CD1c-positive myeloid dendritic cell (primary cell): ENCODE measurements at regions not wholly inside any gene's neighbourhood (a gene's known extent, or its start where the extent isn't known, plus 50 kb on each side); places are given as distances from the start of the nearest gene placed in this dataset.

Source experiments
- DNase-seq: peaks from one replicate; pipeline ENCODE4 v3.0.0-alpha.2; 2016; ENCODE audit errors: extremely low spot score

DNA sequence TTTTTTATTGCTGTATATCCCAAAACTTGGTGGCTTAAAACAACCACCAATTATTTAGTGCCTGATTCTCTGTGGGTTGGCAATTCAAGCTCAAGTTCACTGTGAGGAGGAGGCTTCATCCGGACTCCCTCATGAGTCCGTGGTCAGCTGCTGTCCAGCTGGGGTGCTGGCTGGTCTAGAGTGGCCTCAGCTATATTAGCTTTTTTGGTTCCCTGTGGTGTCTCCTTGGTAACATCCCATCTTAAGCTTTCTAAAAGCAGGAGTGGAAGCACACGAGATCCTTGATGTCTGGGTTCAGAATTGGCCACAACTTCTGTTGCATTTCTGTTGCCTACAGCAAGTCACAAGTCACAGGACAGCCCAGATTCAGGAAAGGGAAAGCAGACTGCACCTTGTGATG, 536.5 kb upstream of the FZD8 start:
- DNase-seq = no peak

DNA sequence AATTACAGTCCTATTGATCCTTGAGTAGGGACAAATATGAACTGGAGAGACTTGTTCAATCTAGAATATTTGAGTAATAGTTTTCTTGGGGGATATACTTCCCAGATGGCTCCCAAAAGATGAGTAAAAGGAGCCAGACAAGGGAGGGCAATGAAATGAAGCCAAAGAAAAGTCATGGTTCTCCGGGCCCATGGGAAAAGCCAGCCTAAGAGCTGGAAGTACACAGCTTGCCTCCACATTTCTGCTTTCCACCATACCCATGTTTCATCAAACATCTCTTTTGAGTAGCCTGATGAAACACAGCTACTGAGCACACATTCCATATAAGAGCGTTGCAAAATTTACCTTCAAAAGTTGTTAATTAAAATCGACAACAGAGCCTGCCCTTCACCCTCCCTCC, 535.0 kb upstream of the FZD8 start:
- no peak for DNase-seq

DNA sequence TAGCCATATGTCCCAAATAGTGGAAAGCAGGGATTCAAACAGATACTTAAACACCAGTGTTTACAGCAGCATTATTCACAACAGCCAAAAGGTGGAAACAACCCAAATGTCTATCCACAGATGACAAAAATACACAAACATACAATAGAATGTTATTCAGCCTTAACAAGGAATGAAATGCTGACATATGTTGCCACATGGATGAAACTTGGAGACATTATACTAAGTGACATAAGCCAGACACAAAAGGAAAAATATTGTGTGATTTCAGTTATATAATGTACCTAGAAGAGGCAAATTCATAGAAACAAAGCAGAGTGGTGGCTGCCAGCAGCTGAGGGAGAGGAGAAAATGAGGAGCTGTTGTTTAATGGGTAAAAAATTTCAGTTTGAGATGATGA, 533.9 kb upstream of the FZD8 start:
- no peak for DNase-seq

DNA sequence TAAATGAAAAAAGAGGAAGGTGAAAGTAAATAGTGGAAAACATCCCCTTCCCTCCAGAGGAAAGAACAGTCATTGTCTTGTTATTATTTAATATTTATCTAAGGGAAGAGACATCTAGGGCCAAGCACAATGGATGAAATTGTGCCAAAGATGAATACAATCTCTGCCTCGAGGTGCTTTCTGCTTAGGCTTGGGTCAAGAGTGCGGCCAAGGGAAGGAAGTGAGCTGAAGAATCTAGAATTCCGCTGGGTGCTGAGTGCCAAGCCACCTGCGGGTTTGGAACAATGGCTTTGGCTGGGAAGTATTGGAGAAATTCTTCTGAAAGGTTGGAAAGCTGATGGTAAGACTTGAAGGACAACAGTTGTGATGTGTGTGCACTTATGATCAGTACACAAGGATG, 531.3 kb upstream of the FZD8 start:
- DNase-seq = no peak

DNA sequence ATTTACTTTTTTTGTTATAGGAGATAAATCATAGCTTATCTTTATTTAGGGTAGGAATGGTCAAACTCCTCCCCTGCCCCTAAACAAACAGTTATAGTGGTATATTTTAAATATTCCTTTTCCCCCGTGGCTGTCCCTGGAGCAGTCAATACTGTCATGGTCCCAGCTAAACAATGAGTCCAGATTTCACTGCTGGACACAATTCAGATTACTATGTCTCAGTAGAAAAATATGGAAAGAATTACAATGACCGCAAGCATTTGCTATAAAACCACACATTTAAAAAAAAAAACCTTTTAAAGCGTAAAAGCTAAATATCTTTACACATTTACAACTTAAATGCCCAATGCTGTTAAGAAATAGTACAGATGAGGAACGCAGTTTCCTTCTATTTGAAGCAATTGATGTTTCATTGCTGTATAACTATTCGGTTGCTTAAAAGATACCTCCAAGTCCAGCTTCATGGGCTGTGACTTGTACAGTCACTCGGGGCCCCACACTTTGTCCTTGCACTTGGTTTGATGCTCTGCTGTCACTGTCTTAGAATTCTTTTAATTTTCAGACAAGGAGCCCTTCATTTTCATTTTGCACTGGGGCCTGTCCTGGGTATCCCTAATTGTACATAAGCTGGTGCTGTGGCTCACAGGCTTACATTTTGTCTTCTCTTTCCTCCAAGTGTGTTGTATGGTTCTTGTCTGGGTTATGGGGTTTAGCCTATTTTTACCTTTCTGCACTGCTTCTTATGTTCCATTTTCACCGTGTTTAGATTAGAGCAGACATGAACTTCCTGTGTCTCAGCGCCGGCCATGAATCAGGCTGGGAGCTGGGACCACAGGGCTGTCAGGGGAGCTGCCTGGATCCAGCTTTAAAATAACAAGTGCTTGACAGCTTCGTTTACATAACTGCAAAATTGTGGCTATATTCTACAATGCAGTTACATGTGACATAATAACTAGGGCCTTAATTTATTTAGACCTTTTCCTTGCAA, 530.2 kb upstream of the FZD8 start:
- DNase-seq = no peak

DNA sequence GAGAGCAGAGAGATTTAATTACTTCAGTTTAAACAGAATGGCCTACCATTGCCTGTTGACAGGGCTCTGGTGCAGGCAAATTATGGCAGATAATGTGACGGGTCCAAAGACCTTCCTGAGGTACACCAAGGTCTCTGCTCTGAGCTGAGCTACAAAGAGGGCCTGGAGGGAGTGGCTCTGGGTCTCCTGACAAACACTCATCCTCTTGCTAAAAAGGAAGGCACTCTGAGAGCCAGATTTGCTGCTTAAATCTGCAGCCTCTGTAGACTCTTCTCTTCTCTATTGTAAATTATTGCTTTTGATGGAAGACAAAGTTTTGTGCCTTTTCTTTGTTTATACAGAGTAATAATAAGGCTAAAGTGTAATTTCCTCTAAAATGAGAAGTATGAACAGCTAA, 529.5 kb upstream of the FZD8 start:
- no peak for DNase-seq

DNA sequence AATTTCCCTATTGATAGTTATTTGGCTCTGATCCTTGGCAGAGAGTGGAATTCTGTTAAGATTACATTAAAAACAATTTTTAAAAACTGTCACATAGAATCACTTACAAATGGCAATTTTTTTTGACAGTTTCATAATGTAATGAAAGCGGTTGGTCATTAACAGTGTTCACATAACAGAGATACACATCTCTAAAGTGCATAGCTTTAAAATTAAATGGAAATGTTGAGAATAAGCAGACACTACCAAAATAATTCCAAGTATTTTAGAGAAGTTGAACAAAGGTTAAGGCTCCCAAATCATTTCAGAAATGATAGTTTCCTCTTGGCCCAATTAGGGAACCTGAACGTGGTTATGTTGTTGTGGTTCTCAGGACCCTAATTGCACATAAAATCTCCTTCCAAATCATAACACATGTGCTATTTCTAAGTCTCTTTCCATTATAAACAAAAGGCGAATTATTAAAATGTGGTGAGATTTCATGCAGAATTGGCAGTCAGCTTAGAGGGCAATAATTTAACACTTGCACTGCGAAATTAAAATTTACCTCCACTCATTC, 528.9 kb upstream of the FZD8 start:
- no peak for DNase-seq

DNA sequence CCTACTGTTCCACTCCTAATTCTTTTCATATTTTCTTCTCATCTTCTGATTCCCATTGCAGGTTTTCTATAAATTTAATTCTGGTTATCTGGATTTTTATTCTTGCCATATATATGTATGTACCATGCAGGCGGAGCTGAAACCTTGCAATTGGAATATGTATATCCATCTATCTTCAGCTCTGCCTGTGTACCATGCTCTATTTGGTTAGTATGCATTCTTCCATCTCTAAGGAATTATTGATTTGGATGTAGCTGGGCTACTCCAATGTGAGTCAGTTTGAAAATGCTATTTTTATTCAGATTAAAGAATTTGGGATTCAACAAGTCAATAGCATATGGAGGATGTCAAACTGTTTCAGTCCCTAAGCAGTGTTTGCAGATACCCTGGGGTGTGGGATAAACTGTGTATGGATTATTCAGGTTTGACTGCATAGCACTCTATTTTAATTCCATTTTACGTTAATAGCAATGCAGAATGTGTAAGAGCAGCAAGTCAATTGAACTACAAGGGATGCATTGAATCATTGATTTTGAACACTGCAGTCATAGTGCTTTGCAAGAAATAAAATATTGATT, 528.1 kb upstream of the FZD8 start:
- no peak for DNase-seq

DNA sequence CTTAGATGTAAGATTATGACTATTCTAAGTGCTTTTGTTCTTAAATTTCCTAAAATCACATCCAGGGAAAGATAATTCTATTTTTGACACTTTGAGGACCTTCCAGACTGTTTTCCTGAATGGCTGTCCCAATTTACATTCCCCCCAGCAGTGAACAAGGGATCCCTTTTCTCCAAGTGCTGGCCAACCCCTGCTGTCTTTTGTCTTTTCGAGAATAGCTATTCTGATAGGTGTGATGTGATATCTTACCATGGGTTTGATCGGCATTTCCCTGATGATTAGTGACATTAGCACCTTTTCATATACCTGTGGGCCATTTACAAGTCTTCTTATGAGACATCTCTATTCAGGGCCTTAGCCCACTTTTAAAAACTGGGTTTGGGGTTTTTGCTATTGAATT, 526.7 kb upstream of the FZD8 start:
- no peak for DNase-seq

DNA sequence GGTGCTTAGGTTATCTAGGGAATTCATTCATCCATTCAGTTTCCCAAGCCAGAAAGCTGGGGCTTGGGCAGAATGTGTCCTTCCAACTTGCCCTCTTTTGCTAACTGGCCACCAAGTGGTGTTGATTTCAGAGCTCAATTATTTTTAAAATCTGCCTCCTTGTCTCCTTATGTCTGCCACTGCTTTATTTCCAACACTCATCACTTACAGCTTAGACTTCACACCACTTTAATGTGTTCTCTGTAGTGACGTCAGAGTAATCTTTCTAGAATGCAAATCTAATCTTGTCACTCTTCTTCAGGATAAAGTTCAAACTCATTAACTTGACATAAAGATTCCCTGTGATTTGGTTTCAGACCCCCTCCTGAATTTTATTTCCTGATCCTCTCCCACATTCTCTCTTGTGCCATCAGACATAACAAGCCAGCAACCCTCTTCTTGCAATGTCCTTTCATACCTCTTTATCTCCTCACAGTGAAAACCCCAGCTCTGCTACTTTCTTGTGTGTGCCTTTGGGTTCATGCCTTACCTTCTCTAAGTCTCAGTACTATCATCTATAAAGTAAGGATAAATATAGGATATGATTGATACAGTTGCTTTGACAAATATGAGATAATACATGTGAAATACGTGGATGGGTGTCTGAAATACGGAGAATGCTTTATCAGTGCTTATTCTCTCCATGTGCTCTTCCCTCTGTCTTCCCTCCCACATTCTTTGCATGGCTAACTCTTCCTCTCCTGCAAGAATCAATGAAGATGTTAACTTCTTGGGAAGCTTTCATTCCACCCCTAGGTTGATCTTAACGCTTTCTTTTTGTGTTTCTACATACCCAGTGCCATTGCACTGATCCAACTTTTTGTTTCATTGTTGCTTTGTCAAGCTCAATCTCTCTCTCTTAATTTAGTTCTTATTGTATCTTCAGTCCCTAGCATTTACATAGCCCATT, 522.7 kb upstream of the FZD8 start:
- DNase-seq = no peak

DNA sequence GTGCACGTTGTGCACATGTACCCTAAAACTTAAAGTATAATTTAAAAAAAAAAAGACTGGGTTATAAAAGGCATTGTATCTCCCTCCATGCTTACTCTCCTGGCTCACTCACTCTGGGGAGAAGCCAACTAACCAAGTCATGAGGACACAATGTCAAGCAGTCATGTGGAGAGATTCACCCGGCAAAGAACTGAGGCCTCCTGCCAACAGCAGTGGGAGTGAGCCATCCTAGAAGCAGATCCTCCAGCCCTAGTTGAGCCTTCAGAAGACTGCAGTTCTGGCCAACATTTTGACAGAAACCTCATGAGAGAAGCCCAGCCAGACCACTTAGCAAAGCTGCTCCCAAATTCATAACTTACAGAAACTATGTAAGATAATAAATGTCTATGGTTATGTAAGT, 521.7 kb upstream of the FZD8 start:
- DNase-seq = no peak

DNA sequence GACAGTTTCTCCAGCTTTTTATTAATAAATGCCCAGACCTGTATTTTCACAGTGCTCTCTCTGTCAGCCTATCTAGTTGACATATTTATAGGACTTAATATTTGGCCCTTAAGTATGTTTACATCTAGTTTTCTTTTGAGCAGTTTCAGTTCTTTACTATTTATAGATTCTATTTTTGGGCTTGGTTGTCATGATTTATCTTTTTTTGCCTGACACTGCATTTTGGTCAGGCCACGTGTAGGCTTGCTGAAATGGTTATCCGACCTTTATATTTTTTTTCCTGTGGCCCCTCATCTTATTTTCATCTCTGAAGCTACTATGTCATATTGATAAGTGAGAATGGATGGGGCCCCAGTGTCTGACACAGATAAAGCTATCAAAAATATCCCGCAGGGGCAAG, 515.4 kb upstream of the FZD8 start:
- DNase-seq = no peak

DNA sequence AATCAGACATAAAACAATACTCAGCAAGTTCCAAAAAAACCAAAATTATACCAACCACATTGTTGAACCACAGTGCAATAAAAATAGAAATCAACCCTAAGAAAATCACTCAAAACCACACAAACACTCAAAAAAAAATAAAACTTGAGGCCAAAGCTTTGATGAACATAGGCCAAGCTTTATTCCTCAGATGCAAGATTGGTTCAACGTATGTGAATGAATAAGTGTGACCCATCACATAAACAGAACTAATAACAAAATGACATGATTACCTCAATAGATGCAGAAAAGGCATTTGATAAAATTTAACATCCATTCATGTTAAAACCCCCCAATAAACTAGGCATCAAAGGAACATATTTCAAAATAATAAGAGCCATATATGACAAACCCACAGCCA, 506.1 kb upstream of the FZD8 start:
- no peak for DNase-seq

DNA sequence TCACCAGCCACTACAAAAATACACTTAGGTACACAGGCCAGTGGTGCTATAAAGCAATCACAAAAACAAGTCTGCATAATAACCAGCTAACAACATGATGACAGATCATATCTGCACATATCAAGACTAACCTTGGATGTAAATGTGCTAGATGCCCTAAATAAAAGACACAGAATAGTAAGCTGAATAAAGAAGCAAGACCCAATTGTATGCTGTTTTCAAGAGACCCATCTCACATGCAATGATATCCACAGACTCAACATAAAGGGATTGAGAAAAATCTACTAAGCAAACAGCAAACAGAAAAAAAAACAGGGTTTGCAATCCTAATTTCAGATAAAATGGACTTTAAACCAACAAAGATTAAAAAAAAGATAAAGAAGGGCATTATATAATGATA, 505.4 kb upstream of the FZD8 start:
- DNase-seq = no peak

DNA sequence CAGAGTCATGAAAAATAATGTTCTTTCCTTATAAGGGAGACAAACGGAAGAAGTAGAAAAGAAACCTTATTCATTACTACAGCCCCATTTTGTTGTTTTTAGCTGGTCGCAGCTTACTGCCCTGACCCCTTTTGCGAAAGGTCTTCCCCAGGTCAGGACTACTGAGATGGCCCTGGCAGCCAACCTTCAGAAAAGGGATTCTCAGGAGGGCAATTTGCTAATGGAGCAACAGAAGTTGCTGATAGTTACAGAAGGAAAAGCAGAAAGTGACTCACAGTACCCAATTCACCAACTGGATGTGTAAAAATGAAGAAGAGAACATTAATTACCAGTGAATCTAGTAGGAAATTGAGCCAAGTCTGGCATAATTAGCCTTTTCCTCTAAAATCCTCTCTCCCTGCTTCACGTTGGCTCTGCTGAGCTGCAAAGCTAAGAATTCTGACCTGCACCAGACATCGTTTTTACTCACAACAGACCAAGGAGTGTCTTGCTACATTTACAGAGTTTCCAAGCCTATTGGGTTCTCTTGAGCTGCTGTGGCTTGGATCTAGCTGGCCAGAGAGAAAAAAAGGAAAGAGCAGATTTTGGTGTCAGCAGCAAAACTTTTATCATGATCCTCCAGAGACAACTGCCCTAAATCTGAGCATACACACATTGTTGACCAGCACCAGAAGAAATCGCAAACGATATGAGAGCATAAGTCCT, 499.9 kb upstream of the FZD8 start:
- no peak for DNase-seq

DNA sequence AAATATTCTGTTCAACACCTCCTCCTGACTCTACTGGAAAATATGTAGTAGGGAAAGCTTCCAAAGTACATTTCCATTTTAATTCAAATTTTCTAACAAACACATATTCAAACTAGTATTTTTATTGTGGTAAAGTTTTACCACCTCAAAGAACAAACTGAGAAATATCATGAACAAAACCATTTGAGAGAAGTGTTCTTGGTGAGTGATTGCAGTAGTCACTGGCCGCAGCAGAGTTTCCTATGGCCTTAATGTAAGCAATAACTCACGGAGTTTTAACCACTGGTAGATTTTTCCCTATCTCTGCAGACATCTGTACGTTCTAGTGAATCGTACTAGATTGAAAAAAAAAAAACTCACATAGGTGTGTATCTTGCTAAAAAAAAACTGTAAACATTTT, 487.0 kb upstream of the FZD8 start:
- no peak for DNase-seq

DNA sequence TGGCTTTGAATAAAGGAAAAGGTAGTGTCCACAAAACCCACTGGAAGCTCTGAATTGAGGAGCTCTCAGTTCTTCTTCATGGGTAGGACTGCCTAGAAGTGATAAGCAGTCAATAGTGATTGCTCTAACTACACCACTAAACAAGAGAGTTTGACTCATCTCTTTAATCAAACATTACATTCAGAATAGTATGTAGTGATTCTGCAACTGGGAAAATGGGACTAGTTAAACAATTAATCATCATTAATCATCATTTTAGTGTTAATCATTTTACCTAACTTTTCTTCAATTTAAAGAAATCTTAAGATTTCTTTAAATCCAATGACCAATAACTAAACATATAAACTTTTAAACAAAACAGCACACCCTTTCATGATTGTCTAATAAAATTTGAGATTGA, 484.0 kb upstream of the FZD8 start:
- no peak for DNase-seq

DNA sequence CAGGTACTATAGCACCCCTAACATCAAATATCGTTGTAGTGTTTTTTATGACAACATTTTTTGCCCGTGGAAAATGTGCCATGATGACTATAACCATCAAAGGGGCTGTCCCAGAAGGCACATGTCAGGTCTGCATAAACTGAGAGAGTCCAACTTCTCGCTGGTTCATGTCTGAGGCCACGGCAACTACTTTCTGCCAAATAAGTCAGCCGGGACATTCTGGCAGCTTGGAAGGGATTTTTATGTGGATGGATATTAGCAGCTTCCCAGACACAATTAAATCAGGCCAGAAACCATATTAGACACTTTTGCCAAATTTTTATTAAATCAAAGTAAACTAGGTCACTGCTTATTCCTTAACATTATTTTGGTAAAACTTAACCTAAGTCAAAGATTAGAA, 477.4 kb upstream of the FZD8 start:
- DNase-seq = no peak

DNA sequence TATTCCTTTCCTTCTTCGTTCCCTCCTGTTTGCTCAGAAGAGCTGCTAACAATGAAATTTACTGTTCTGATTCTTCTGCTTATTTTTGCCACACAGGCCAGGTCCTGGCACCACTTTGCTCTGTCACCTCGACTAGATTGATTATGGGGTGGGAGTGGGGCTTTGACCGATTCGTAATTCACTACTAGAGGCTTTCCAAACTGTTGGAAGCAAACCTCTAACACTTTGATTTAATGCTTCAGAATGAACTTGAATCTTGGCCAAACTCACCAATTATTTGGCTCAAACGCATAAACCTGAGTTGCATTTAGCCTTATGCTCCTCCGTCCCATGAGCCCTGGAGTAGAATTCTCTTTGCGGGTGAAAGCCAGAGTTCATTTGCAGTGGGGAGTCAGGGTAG, 476.2 kb upstream of the FZD8 start:
- DNase-seq = no peak

DNA sequence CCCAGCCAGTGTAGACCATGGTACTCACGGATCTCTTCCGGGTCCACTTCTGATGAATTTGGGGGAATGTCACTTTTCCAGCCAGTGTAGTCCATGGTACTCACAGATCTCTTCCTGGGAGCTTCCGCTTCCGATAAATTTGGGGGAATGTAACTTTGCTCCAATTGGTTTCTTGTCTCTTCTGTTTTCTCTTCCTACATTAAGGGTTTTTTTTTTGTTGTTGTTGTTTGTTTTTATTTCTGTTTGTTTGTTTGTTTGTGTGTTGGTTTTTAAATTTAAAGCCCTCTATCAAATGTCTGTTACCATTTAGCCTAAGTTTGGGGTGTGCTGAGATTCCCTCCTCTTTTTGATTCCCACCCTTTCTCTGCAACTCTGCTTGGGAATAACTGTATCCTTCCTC, 475.8 kb upstream of the FZD8 start:
- no peak for DNase-seq

DNA sequence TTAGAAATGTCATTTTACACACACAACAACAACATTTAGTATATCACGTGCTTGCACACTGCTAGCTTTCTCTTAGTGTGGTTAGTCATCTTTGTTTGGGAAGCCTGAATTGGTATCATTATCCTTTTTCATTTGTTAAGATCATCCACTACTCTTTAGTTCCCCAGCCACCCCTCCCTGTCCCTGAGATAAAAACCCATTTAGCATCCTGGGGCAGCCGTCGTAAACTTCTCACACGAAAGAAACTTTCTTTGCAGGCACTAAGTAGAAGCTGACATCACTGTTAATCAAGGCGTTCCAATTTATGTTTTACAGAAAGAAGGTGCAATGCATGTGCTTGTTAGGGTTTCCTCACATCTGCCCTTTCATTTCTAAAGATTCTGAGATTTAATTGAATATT, 475.1 kb upstream of the FZD8 start:
- DNase-seq = no peak

DNA sequence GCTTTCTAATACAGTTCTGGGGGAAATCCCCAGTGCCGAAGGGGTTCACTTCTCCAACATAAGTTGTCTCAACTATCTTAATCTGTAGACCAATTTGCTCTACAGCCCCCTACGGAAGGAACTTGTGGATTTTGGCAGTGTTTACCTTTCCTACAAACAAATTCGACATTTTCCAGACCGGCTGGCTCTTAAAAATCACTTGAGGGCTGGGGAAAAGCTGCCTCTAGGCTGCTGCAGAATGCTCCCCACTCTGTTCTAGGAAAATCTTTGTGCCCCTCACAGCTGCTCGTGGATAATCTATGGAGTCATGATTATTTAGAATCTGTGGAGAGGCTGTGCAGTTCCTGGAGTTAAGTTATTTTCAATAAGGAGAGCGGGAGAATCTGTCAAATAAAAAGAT, 474.6 kb upstream of the FZD8 start:
- no peak for DNase-seq
